ENCODE measurements at regions not wholly inside any gene's neighbourhood (a gene's known extent, or its start where the extent isn't known, plus 50 kb on each side); places are given as distances from the start of the nearest gene placed in this dataset.
"Not testable (repeated sequence)": the region's sequence is repeated elsewhere in the genome, so short reads cannot be mapped to it uniquely, and the experiment has no call there.

GRCh38 chr2:7755879-7756278 is 838.7 kb downstream of the RNF144A start:
- H3K9me3 ChIP-seq (ENCODE audit: insufficient read depth, low read depth, low read length) = no peaks in the 10 kb centered on the region

GRCh38 chr2:7758073-7758759 is 841.0 kb downstream of the RNF144A start:
- Histone ChIP-seq H2AFZ (ENCODE audit: low read length) (no peak overlapping the region), H3K4me3 (ENCODE audit: low read length, poor library complexity, severe bottlenecking) (no peak overlapping the region), H3K4me2 (ENCODE audit: low read depth, low read length, poor library complexity, severe bottlenecking) (no peak overlapping the region), H3K9me3 (ENCODE audit: insufficient read depth, low read depth, low read length) (peaks cover 3% of the 10 kb centered on the region; the same call in 1 of the 2 replicates), H3K4me1 (ENCODE audit: insufficient read depth, low read length, poor library complexity, severe bottlenecking) (no peaks in the 10 kb centered on the region), H3K9ac (ENCODE audit: low read depth, low read length, poor library complexity, severe bottlenecking) (no peak overlapping the region), H4K20me1 (ENCODE audit: insufficient read depth, low read length, poor library complexity, severe bottlenecking) (no peaks in the 10 kb centered on the region), H3F3A (ENCODE audit: low read depth) (no peaks in the 10 kb centered on the region), H3K9me2 (replicated peaks; ENCODE audit: low read depth, low read length) (no peaks in the 10 kb centered on the region), H3K27me3 (ENCODE audit: insufficient read depth, low read length, poor library complexity, severe bottlenecking) (no peaks in the 10 kb centered on the region), H3K36me3 (ENCODE audit: insufficient read depth, low read length) (no peaks in the 10 kb centered on the region), H3K79me2 (ENCODE audit: insufficient read depth, low read length) (no peaks in the 10 kb centered on the region)
- TF ChIP-seq EZH2phosphoT487 (IDR thresholded peaks at IDR 0.05; ENCODE audit: borderline replicate concordance) (no peak), CTCF (conservative IDR thresholded peaks at IDR 0.05; ENCODE audit: low read length) (no peak)

More at GRCh38 chr2:7755879-7756278, 838.7 kb downstream of the RNF144A start:
- Histone ChIP-seq H3K9me2 (replicated peaks; ENCODE audit: low read depth, low read length) (no peaks in the 10 kb centered on the region), H3K9ac (ENCODE audit: low read depth, low read length, poor library complexity, severe bottlenecking) (no peak overlapping the region), H4K20me1 (ENCODE audit: insufficient read depth, low read length, poor library complexity, severe bottlenecking) (no peaks in the 10 kb centered on the region), H3F3A (ENCODE audit: low read depth) (no peaks in the 10 kb centered on the region), H3K36me3 (ENCODE audit: insufficient read depth, low read length) (no peaks in the 10 kb centered on the region), H3K4me2 (ENCODE audit: low read depth, low read length, poor library complexity, severe bottlenecking) (no peak overlapping the region), H3K27me3 (ENCODE audit: insufficient read depth, low read length, poor library complexity, severe bottlenecking) (no peaks in the 10 kb centered on the region), H3K4me3 (ENCODE audit: low read length, poor library complexity, severe bottlenecking) (no peak overlapping the region), H3K4me1 (ENCODE audit: insufficient read depth, low read length, poor library complexity, severe bottlenecking) (no peaks in the 10 kb centered on the region), H3K79me2 (ENCODE audit: insufficient read depth, low read length) (no peaks in the 10 kb centered on the region), H2AFZ (ENCODE audit: low read length) (no peak overlapping the region)
- TF ChIP-seq CTCF (conservative IDR thresholded peaks at IDR 0.05; ENCODE audit: low read length) (no peak), EZH2phosphoT487 (IDR thresholded peaks at IDR 0.05; ENCODE audit: borderline replicate concordance) (no peak)

- H4K20me1 ChIP-seq (ENCODE audit: insufficient read depth, low read length, poor library complexity, severe bottlenecking) = no peaks in the 10 kb centered on the region
Observed at GRCh38 chr2:7759898-7760297, 842.7 kb downstream of the RNF144A start.

GRCh38 chr2:7763418-7763817 is 846.2 kb downstream of the RNF144A start:
- H4K20me1 ChIP-seq (ENCODE audit: insufficient read depth, low read length, poor library complexity, severe bottlenecking); H3F3A ChIP-seq (ENCODE audit: low read depth); H3K27me3 ChIP-seq (ENCODE audit: insufficient read depth, low read length, poor library complexity, severe bottlenecking); H3K79me2 ChIP-seq (ENCODE audit: insufficient read depth, low read length); H3K9me2 ChIP-seq (replicated peaks; ENCODE audit: low read depth, low read length); H3K4me3 ChIP-seq (ENCODE audit: low read length, poor library complexity, severe bottlenecking); H3K36me3 ChIP-seq (ENCODE audit: insufficient read depth, low read length); H3K9ac ChIP-seq (ENCODE audit: low read depth, low read length, poor library complexity, severe bottlenecking); H3K4me1 ChIP-seq (ENCODE audit: insufficient read depth, low read length, poor library complexity, severe bottlenecking); H2AFZ ChIP-seq (ENCODE audit: low read length); H3K4me2 ChIP-seq (ENCODE audit: low read depth, low read length, poor library complexity, severe bottlenecking): not testable (repeated sequence)
- peaks cover 11% of the 10 kb centered on the region; the same call in 1 of the 2 replicates for H3K9me3 ChIP-seq (ENCODE audit: insufficient read depth, low read depth, low read length)

More at GRCh38 chr2:7759898-7760297, 842.7 kb downstream of the RNF144A start:
- no peak overlapping the region for H3K4me3 ChIP-seq (ENCODE audit: low read length, poor library complexity, severe bottlenecking)
- no peaks in the 10 kb centered on the region for H3K79me2 ChIP-seq (ENCODE audit: insufficient read depth, low read length)
- peaks cover 11% of the 10 kb centered on the region; the same call in 1 of the 2 replicates for H3K9me3 ChIP-seq (ENCODE audit: insufficient read depth, low read depth, low read length)
- H3K36me3 ChIP-seq (ENCODE audit: insufficient read depth, low read length) = no peaks in the 10 kb centered on the region
- no peaks in the 10 kb centered on the region for H3F3A ChIP-seq (ENCODE audit: low read depth)
- no peak overlapping the region for H3K4me2 ChIP-seq (ENCODE audit: low read depth, low read length, poor library complexity, severe bottlenecking)
- no peaks in the 10 kb centered on the region for H3K4me1 ChIP-seq (ENCODE audit: insufficient read depth, low read length, poor library complexity, severe bottlenecking)
- H2AFZ ChIP-seq (ENCODE audit: low read length) = no peak overlapping the region
- H3K9me2 ChIP-seq (replicated peaks; ENCODE audit: low read depth, low read length) = no peaks in the 10 kb centered on the region
- TF ChIP-seq EZH2phosphoT487 (IDR thresholded peaks at IDR 0.05; ENCODE audit: borderline replicate concordance) = no peak
- no peak for TF ChIP-seq CTCF (conservative IDR thresholded peaks at IDR 0.05; ENCODE audit: low read length)
- no peak overlapping the region for H3K9ac ChIP-seq (ENCODE audit: low read depth, low read length, poor library complexity, severe bottlenecking)
- no peaks in the 10 kb centered on the region for H3K27me3 ChIP-seq (ENCODE audit: insufficient read depth, low read length, poor library complexity, severe bottlenecking)

All from Loucy (cell line).